ENCODE measurements at regions not wholly inside any gene's neighbourhood (a gene's known extent, or its start where the extent isn't known, plus 50 kb on each side); places are given as distances from the start of the nearest gene placed in this dataset.

GRCh38 chr5:179475208-179475751, 75.1 kb upstream of the RUFY1 start:
- TF ChIP-seq REST (IDR thresholded peaks at IDR 0.05; ENCODE audit: low read depth, low read length) (no peak), CTCF (IDR thresholded peaks at IDR 0.05 in 2 of 3, conservative IDR thresholded peaks at IDR 0.05 in 1 of 3; ENCODE audit: control insufficient read depth in 2 of 3, extremely low read depth in 1 of 3, insufficient read depth in 1 of 3, low read depth in 3 of 3, low read length in 3 of 3) (no peak), ATF2 (IDR thresholded peaks at IDR 0.05; ENCODE audit: low read length) (no peak), CBX3 (IDR thresholded peaks at IDR 0.05; ENCODE audit: borderline replicate concordance, low read depth) (no peak), SRF (IDR thresholded peaks at IDR 0.05; ENCODE audit: low read depth in 2 of 2, low read length in 2 of 2) (no peak), MYC (IDR thresholded peaks at IDR 0.05; ENCODE audit: insufficient read depth, insufficient read length, insufficient replicate concordance, low read length, severe bottlenecking) (no peak), FOXM1 (IDR thresholded peaks at IDR 0.05; ENCODE audit: low read depth, low read length) (no peak), RAD51 (IDR thresholded peaks at IDR 0.05) (no peak), EGR1 (IDR thresholded peaks at IDR 0.05; ENCODE audit: borderline replicate concordance in 1 of 2, low read depth in 2 of 2, low read length in 2 of 2) (no peak), ETV6 (conservative IDR thresholded peaks at IDR 0.05 in 1 of 2, IDR thresholded peaks at IDR 0.05 in 1 of 2; ENCODE audit: borderline replicate concordance in 1 of 2, low read depth in 1 of 2) (no peak), ZBTB33 (IDR thresholded peaks at IDR 0.05) (no peak)
